ENCODE measurements at regions not wholly inside any gene's neighbourhood (a gene's known extent, or its start where the extent isn't known, plus 50 kb on each side); places are given as distances from the start of the nearest gene placed in this dataset.

DNA sequence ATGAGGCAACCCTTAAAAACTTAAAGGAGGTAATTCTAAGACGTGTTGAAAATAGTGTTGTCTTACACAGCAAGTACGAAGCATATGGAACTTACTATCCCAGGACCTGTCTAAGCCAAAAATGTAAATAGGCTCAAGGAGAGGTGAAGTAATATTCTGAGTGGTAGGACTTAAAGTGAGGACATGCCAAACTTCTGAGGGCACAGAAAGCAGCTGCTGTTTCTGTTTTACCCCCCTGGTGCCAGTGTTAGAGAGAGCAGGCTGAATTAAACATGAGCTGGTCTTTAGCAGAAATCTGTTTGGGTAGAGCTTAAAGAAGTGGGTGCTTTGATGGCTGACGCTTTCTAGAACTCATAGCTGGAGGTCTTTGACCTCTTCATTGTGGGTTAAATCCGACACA lies 149.7 kb upstream of the NPHP3 start:
- TF ChIP-seq POLR2A (IDR thresholded peaks at IDR 0.05) (no peak), CTCF (IDR thresholded peaks at IDR 0.05) (no peak)
- Histone ChIP-seq H3K4me3 (no peak overlapping the region), H3K27ac (no peak overlapping the region), H3K27me3 (no peaks in the 10 kb centered on the region), H3K4me1 (no peaks in the 10 kb centered on the region), H3K36me3 (no peaks in the 10 kb centered on the region), H3K9me3 (no peaks in the 10 kb centered on the region)
- intact Hi-C loops (cut with DNase I; ENCODE audit: low total_unique reads): no loop called here
- no peak for DNase-seq

DNA sequence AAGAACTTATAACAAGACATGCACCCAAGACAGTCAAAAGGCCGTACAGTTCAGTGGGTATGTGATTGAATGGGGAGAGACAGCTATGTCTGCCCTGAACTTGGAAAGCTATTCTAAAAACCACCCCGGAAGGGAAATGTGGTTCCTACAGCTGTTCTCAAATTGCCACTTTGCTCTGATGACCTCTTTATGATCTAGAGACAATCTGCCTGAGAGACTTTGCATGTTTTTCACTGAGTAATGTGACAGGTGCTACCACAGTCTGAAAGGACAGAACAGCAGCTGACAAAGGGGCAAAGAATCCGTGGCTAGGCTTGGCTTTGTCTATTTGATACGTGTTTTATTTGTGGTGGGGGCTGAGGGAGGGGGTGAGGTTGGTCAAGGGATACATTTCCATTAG lies 148.3 kb upstream of the NPHP3 start:
- H3K36me3 ChIP-seq: no peaks in the 10 kb centered on the region
- no peak overlapping the region for H3K4me3 ChIP-seq
- no peak overlapping the region for H3K27ac ChIP-seq
- TF ChIP-seq POLR2A (IDR thresholded peaks at IDR 0.05): no peak
- TF ChIP-seq CTCF (IDR thresholded peaks at IDR 0.05): no peak
- intact Hi-C loops (cut with DNase I; ENCODE audit: low total_unique reads): no loop called here
- H3K9me3 ChIP-seq: no peaks in the 10 kb centered on the region
- no peaks in the 10 kb centered on the region for H3K27me3 ChIP-seq
- DNase-seq: no peak
- no peaks in the 10 kb centered on the region for H3K4me1 ChIP-seq

DNA sequence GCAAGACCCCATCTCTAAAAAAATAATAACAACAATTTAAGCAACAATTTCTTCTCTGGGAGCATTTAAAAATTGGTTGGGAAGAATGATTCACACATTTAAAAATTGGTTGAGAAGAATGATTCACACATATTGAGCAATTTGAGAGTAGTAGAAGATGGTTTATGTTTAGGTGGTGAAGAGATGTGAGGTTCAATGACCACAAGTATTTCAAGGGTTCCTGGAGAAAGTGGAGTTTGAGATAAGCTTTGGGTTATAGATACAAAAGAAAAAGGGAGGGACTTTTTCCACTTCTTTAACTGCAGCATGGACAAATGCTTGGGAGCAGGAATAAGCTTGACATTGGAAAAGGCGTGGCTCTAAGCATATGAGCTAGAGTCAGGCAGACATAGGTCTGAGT lies 145.7 kb upstream of the NPHP3 start:
- Histone ChIP-seq H3K9me3 (no peaks in the 10 kb centered on the region), H3K4me1 (no peaks in the 10 kb centered on the region), H3K27me3 (no peaks in the 10 kb centered on the region), H3K27ac (no peak overlapping the region), H3K4me3 (no peak overlapping the region), H3K36me3 (no peaks in the 10 kb centered on the region)
- intact Hi-C loops (cut with DNase I; ENCODE audit: low total_unique reads): no loop called here
- DNase-seq: no peak
- no peak for TF ChIP-seq POLR2A (IDR thresholded peaks at IDR 0.05)
- TF ChIP-seq CTCF (IDR thresholded peaks at IDR 0.05): no peak

GRCh38 chr3:132867526-132867925 lies 145.3 kb upstream of the NPHP3 start:
- intact Hi-C loops (cut with DNase I; ENCODE audit: low total_unique reads): no loop called here
- Histone ChIP-seq H3K27ac (no peak overlapping the region), H3K4me3 (no peak overlapping the region), H3K9me3 (no peaks in the 10 kb centered on the region), H3K27me3 (no peaks in the 10 kb centered on the region), H3K4me1 (no peaks in the 10 kb centered on the region), H3K36me3 (peaks cover 0 to 2% of the 10 kb centered on the region in 2 donors)
- TF ChIP-seq POLR2A (IDR thresholded peaks at IDR 0.05): no peak
- TF ChIP-seq CTCF (IDR thresholded peaks at IDR 0.05): no peak
- no peak for DNase-seq

DNA sequence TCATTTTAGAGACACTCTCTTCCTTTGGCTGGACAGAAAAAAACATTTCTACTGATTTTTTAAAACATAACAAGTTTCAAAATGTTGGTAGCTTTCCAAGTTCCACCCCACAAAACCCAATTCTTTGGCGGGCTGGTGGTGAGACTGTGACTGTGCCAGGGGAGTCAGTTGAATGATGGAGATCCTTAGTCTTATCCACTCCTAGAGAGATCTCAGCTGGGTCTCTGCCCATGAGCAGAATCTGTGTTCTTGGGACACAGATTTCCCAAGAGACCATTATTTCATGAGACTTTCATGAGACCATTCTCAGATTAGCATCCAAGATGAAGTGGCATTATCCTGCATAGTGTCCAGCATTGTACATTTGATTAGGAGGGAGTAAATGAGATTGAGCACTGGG lies 135.1 kb upstream of the NPHP3 start:
- H3K9me3 ChIP-seq: no peaks in the 10 kb centered on the region
- DNase-seq: no peak
- H3K27me3 ChIP-seq: no peaks in the 10 kb centered on the region
- H3K4me3 ChIP-seq: no peak overlapping the region
- TF ChIP-seq POLR2A (IDR thresholded peaks at IDR 0.05) (no peak), CTCF (IDR thresholded peaks at IDR 0.05) (no peak)
- H3K27ac ChIP-seq: no peak overlapping the region
- no peaks in the 10 kb centered on the region for H3K4me1 ChIP-seq
- no peaks in the 10 kb centered on the region for H3K36me3 ChIP-seq
- intact Hi-C loops (cut with DNase I; ENCODE audit: low total_unique reads): no loop called here

All from uterus (tissue), 3 donors.